ENCODE measurements at regions not wholly inside any gene's neighbourhood (a gene's known extent, or its start where the extent isn't known, plus 50 kb on each side); places are given as distances from the start of the nearest gene placed in this dataset.

- 0 out of 2 replicates have a peak, but pooled peaks cover 2% of the 10 kb centered on the region for H3K9me1 ChIP-seq (ENCODE audit: insufficient read depth, low read length)
- ATAC-seq (ENCODE audit: low read depth), result no peak
- H3K27me3 ChIP-seq (ENCODE audit: control insufficient read depth, insufficient read depth, low read length), result no peaks in the 10 kb centered on the region
- H2BK5ac ChIP-seq (ENCODE audit: low read depth, low read length, poor library complexity, severe bottlenecking), result no peak overlapping the region
- no peak overlapping the region for H3K18ac ChIP-seq (ENCODE audit: low read depth, low read length)
- H3K4me3 ChIP-seq (ENCODE audit: insufficient read depth, low read depth, low read length), result no peak overlapping the region
- H4K91ac ChIP-seq (ENCODE audit: insufficient read depth, low read depth, low read length), result no peak overlapping the region
- in situ Hi-C loops (cut with MboI; ENCODE audit: low sequenced_read_pairs) (no loop called here), intact Hi-C loops (cut with micrococcal nuclease) (no loop called here), dilution Hi-C loops (cut with HindIII; ENCODE audit: low sequenced_read_pairs, unreplicated experiment) (no loop called here)
- ChIA-PET CTCF (interaction anchor here (0.7 kb wide), 1 partner anchor 8 kb away, joined by 3 read pairs; no protein-coding TSS in a partner anchor), POLR2A (ENCODE audit: unreplicated experiment) (interaction anchor here (0.6 kb wide), 1 partner anchor 279 kb away, joined by 5 read pairs; no protein-coding TSS in a partner anchor)
- H3K79me1 ChIP-seq (ENCODE audit: low read depth in 1 of 2, low read length in 2 of 2), result no peaks in the 10 kb centered on the region
- no peaks in the 10 kb centered on the region; the same call in 1 of the 2 replicates for H3K4me1 ChIP-seq (ENCODE audit: control insufficient read depth, insufficient read depth, low read length)
- no peak overlapping the region for H4K5ac ChIP-seq (ENCODE audit: low read depth, low read length)
- no peak overlapping the region for H4K8ac ChIP-seq (ENCODE audit: low read depth in 2 of 2, low read length in 2 of 2)
- WGBS, 2 experiments (ENCODE audit: extremely low coverage in 2 of 2, insufficient read length in 1 of 2), result no CpG with 5 or more reads among the region's 1 CpG
- no peak overlapping the region for H3K27ac ChIP-seq (ENCODE audit: insufficient read depth, low read length)
- no peaks in the 10 kb centered on the region for H3K36me3 ChIP-seq (ENCODE audit: control insufficient read depth, insufficient read depth, low read length)
- H2BK20ac ChIP-seq (ENCODE audit: low read depth, low read length), result no peak overlapping the region
- no peak overlapping the region for H2AK9ac ChIP-seq (replicated peaks; ENCODE audit: low read depth, low read length, poor library complexity)
- H2BK15ac ChIP-seq (ENCODE audit: low read depth, low read length), result no peak overlapping the region
- no peaks in the 10 kb centered on the region for H4K20me1 ChIP-seq (ENCODE audit: insufficient read depth, low read length)
- H3K23ac ChIP-seq (ENCODE audit: low read depth, low read length), result no peak overlapping the region
- BruUV-seq (replicated peaks), result no TSS peak
- no peak overlapping the region for H2BK120ac ChIP-seq (ENCODE audit: low read depth, low read length)
- TF ChIP-seq BHLHE40 (IDR thresholded peaks at IDR 0.05; ENCODE audit: low read depth, low read length) (no peak), MAFK (IDR thresholded peaks at IDR 0.05; ENCODE audit: low read depth, low read length) (peak; percentile 59)
- no peak overlapping the region for H2AFZ ChIP-seq (replicated peaks; ENCODE audit: low read length, poor library complexity)
- no peak overlapping the region for H3K4ac ChIP-seq (ENCODE audit: low read depth, low read length)
- DNase-seq, result no peak
- H3K14ac ChIP-seq (replicated peaks; ENCODE audit: low read depth, low read length), result no peak overlapping the region
- no peak overlapping the region for H3K56ac ChIP-seq (ENCODE audit: extremely low read depth, insufficient read depth, low read length)
- H3K9ac ChIP-seq (ENCODE audit: low read depth, low read length), result no peak overlapping the region
- no peak overlapping the region for H2AK5ac ChIP-seq (ENCODE audit: low read depth, low read length)
- H3K9me3 ChIP-seq (ENCODE audit: control insufficient read depth, insufficient read depth, low read length), result no peaks in the 10 kb centered on the region
- H3K4me2 ChIP-seq (ENCODE audit: low read depth, low read length), result no peak overlapping the region
Observed at GRCh38 chr12:24293549-24293948, 344.1 kb upstream of the SOX5 start.

Data from IMR-90 (cell line).